ENCODE measurements at regions not wholly inside any gene's neighbourhood (a gene's known extent, or its start where the extent isn't known, plus 50 kb on each side); places are given as distances from the start of the nearest gene placed in this dataset.

DNA sequence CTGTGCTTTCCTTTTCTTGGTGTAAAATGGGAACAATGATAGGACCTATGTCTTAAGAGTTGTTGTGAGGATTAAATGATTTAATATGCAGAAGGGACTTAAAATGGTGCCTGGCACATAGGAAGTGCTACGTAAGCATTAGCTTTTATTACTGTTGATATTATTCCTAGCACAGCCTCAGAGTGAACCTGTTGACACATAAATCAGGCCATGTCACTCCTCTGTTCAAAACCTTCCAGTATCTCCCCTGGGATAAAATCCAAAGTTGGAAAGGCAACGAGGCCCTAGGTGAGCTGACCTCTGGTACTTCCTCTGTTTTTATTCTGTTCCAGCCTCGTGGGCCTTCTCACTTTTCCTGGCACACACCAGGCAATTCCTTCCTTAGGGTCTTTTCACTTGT is 108.8 kb upstream of the CADM1 start:
- Histone ChIP-seq H3K4me2 (replicated peaks; ENCODE audit: extremely low read depth, low read length, poor library complexity, severe bottlenecking) (no peak overlapping the region), H3K4me1 (ENCODE audit: control insufficient read depth in 1 of 2, insufficient read depth in 2 of 2, low read length in 2 of 2) (no peaks in the 10 kb centered on the region), H3K27me3 (ENCODE audit: control insufficient read depth in 2 of 2, insufficient read depth in 2 of 2, low read length in 2 of 2) (peaks cover 0 to 4% of the 10 kb centered on the region in 2 donors), H4K20me1 (ENCODE audit: insufficient read depth, low read length) (no peaks in the 10 kb centered on the region), H3K27ac (ENCODE audit: low read depth in 1 of 2, low read length in 2 of 2) (no peak overlapping the region), H2AFZ (ENCODE audit: insufficient read depth, low read depth, low read length, poor library complexity, severe bottlenecking) (no peak overlapping the region), H3K9ac (ENCODE audit: insufficient read depth, low read length, poor library complexity, severe bottlenecking) (no peak overlapping the region), H3K4me3 (replicated peaks in 1 of 3; ENCODE audit: low read depth in 2 of 3, low read length in 3 of 3) (no peak overlapping the region), H3K9me3 (replicated peaks in 1 of 2; ENCODE audit: control insufficient read depth in 1 of 2, insufficient read depth in 1 of 2, low read length in 2 of 2) (no peaks in the 10 kb centered on the region), H3K79me2 (ENCODE audit: insufficient read depth, low read length) (no peaks in the 10 kb centered on the region), H3K36me3 (replicated peaks in 1 of 2; ENCODE audit: control insufficient read depth in 1 of 2, insufficient read depth in 2 of 2, low read length in 2 of 2) (no peaks in the 10 kb centered on the region)
- DNase-seq = no peak
- Mint-ChIP-seq H3K27ac (no peak overlapping the region), H3K36me3 (no peaks in the 10 kb centered on the region), H3K4me3 (no peak overlapping the region), H3K4me1 (no peaks in the 10 kb centered on the region), H3K27me3 (ENCODE audit: low read depth in 3 of 3) (peaks cover 4 to 16% (median 9%) of the 10 kb centered on the region in 3 donors), H3K9me3 (peaks cover 0 to 4% (median 2%) of the 10 kb centered on the region in 7 donors)
- TF ChIP-seq CTCF (IDR thresholded peaks at IDR 0.05) = no peak
- intact Hi-C loops (cut with micrococcal nuclease) = no loop called here
- WGBS (ENCODE audit: insufficient coverage) = no CpG with 5 or more reads among the region's 3 CpGs

GRCh38 chr11:115612046-115612730 is 108.0 kb upstream of the CADM1 start:
- Histone ChIP-seq H3K9me3 (replicated peaks in 1 of 2; ENCODE audit: control insufficient read depth in 1 of 2, insufficient read depth in 1 of 2, low read length in 2 of 2) (no peaks in the 10 kb centered on the region), H3K36me3 (replicated peaks in 1 of 2; ENCODE audit: control insufficient read depth in 1 of 2, insufficient read depth in 2 of 2, low read length in 2 of 2) (no peaks in the 10 kb centered on the region), H3K9ac (ENCODE audit: insufficient read depth, low read length, poor library complexity, severe bottlenecking) (no peak overlapping the region), H3K27me3 (ENCODE audit: control insufficient read depth in 2 of 2, insufficient read depth in 2 of 2, low read length in 2 of 2) (peaks cover 0 to 4% of the 10 kb centered on the region in 2 donors), H3K79me2 (ENCODE audit: insufficient read depth, low read length) (no peaks in the 10 kb centered on the region), H2AFZ (ENCODE audit: insufficient read depth, low read depth, low read length, poor library complexity, severe bottlenecking) (no peak overlapping the region), H3K4me2 (replicated peaks; ENCODE audit: extremely low read depth, low read length, poor library complexity, severe bottlenecking) (no peak overlapping the region), H3K27ac (ENCODE audit: low read depth in 1 of 2, low read length in 2 of 2) (no peak overlapping the region), H4K20me1 (ENCODE audit: insufficient read depth, low read length) (no peaks in the 10 kb centered on the region), H3K4me3 (replicated peaks in 1 of 3; ENCODE audit: low read depth in 2 of 3, low read length in 3 of 3) (no peak overlapping the region), H3K4me1 (ENCODE audit: control insufficient read depth in 1 of 2, insufficient read depth in 2 of 2, low read length in 2 of 2) (no peaks in the 10 kb centered on the region)
- no peak overlapping the region for H3K27ac Mint-ChIP-seq
- WGBS (ENCODE audit: insufficient coverage) = 84% methylated on average over 6 of the region's 9 CpGs
- peaks cover 0 to 4% (median 2%) of the 10 kb centered on the region in 7 donors for H3K9me3 Mint-ChIP-seq
- H3K4me3 Mint-ChIP-seq = no peak overlapping the region
- DNase-seq = no peak
- intact Hi-C loops (cut with micrococcal nuclease) = no loop called here
- no peaks in the 10 kb centered on the region for H3K36me3 Mint-ChIP-seq
- peaks cover 5 to 21% (median 13%) of the 10 kb centered on the region in 3 donors for H3K27me3 Mint-ChIP-seq (ENCODE audit: low read depth in 3 of 3)
- no peak for TF ChIP-seq CTCF (IDR thresholded peaks at IDR 0.05)
- no peaks in the 10 kb centered on the region for H3K4me1 Mint-ChIP-seq

All from CD14-positive monocyte (primary cell).